ENCODE measurements at regions not wholly inside any gene's neighbourhood (a gene's known extent, or its start where the extent isn't known, plus 50 kb on each side); places are given as distances from the start of the nearest gene placed in this dataset.

DNA sequence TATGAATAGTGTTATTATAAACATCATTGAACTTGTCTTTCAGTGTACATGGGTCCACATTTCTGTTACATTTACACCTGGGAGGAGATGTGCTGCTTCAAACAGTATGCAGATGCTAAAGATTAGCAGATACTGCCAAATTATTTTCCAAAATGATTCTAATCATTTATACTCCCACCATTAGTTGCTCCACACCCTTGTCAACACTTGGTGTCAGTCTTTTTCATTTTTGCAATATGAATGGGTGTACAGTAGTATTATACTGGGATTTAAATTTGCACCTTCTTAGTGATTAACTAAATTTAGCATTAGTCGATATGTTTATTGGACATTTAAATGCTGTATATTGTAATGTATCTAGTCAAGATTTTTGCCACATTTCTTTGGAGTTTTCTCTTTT is 131.6 kb upstream of the GRID2 start:
- no peak for TF ChIP-seq EZH2 (IDR thresholded peaks at IDR 0.05; ENCODE audit: borderline replicate concordance, low read depth, low read length, severe bottlenecking)
- TF ChIP-seq, protein P1, sequence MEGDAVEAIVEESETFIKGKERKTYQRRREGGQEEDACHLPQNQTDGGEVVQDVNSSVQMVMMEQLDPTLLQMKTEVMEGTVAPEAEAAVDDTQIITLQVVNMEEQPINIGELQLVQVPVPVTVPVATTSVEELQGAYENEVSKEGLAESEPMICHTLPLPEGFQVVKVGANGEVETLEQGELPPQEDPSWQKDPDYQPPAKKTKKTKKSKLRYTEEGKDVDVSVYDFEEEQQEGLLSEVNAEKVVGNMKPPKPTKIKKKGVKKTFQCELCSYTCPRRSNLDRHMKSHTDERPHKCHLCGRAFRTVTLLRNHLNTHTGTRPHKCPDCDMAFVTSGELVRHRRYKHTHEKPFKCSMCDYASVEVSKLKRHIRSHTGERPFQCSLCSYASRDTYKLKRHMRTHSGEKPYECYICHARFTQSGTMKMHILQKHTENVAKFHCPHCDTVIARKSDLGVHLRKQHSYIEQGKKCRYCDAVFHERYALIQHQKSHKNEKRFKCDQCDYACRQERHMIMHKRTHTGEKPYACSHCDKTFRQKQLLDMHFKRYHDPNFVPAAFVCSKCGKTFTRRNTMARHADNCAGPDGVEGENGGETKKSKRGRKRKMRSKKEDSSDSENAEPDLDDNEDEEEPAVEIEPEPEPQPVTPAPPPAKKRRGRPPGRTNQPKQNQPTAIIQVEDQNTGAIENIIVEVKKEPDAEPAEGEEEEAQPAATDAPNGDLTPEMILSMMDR (IDR thresholded peaks at IDR 0.05; ENCODE audit: borderline replicate concordance, extremely low read depth, low read length, poor library complexity, severe bottlenecking), result no peak
